ENCODE measurements at regions not wholly inside any gene's neighbourhood (a gene's known extent, or its start where the extent isn't known, plus 50 kb on each side); places are given as distances from the start of the nearest gene placed in this dataset.

DNA sequence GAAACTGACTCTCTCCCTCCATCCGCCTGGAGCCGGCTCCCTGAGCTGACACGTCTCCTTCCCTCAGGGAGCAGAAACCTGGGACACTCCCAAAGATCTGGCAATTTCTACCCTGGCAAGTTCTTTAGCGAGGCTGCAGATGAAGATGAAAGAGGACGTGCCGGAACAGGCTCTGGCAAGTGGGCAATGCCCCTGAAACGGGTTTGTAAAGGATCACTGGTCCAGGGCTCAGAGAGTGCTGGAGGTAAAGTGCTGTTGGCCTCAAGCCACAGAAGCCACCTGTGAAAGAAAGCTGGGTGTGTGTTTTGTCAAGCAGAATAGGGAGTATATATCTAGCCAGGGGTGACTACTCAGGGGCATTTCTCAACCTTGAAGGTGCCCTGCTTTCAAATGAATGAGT, 131.4 kb upstream of the ATP6AP2 start:
- TF ChIP-seq CTCF (IDR thresholded peaks at IDR 0.05): no peak
- TF ChIP-seq CEBPB (IDR thresholded peaks at IDR 0.05): no peak
- no peak for TF ChIP-seq PHF8 (IDR thresholded peaks at IDR 0.05; ENCODE audit: borderline replicate concordance, low read depth)
- TF ChIP-seq, protein P1, sequence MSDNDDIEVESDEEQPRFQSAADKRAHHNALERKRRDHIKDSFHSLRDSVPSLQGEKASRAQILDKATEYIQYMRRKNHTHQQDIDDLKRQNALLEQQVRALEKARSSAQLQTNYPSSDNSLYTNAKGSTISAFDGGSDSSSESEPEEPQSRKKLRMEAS (IDR thresholded peaks at IDR 0.05): no peak
- TF ChIP-seq CBX8 (IDR thresholded peaks at IDR 0.05): no peak
